GM04504 (cell line): ENCODE measurements at regions not wholly inside any gene's neighbourhood (a gene's known extent, or its start where the extent isn't known, plus 50 kb on each side); places are given as distances from the start of the nearest gene placed in this dataset.

Experiments
- DNase-seq: peaks from one replicate; pipeline ENCODE4 v3.0.0-alpha.2; 2012; ENCODE audit warnings: low read depth

DNA sequence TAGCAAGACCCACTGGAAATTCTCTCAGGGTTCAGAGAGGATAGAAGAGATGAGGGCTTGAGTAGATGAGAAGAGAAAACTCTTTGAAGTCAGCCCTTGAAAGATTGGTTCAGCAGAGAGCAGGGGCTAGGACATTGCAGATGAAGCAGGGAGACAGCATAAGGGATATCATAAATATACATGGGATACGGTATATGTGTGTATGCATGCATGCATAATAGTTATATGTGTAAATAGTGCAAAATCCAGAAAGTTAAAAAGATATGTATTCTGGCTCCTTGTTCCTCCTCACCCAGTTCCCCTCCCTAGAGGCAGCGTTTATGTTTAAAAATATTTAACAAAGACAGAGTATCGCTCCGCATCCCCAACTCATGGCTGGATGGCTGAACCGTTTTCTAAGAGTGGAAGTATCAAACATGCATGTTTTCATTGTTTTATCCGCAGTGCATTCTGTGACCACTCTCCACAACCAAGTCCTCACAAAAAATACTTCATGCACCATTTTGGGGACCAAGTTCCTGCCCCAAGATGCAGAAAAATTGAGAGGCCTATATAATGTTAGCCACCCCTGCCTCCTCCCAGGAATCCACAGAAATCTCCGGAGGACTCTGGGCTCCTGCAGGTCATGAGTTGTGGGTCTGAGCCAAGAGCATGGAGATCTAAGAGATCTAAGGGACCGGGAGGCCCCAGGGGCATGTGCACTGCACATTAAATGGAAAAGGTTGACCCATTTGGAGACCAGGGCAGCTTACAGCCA, 119.5 kb downstream of the MTX3 start:
- DNase-seq: no peak

- no peak for DNase-seq
Observed at GRCh38 chr5:79868163-79868670, 122.8 kb downstream of the MTX3 start.

- no peak for DNase-seq
Observed at GRCh38 chr5:79865579-79865978, 125.5 kb downstream of the MTX3 start.

GRCh38 chr5:79864364-79864763, 126.7 kb downstream of the MTX3 start:
- no peak for DNase-seq

DNA sequence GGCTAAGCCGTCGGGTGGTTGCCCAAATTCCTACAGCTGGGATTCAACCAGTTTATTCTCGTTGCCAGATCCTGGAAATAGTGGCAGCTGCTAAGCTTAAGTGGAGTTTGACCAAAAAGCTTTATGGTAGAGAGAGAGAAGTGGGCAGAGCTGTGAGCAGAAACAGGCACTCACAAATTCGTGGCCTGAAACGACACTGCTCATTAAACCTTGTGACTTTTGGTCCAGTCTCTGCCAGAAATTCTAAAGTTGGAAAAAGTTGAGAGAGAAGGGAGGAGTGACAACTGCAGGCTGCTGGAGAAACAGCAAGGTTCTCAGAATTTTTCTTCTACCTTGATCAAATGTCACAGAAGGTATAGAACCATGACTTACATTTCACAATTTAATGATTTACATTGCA, 131.5 kb downstream of the MTX3 start:
- no peak for DNase-seq

- DNase-seq: no peak
Observed at GRCh38 chr5:79858410-79858723, 132.7 kb downstream of the MTX3 start.

- peak; percentile 34 for DNase-seq
Observed at GRCh38 chr5:79857714-79858409, 133.2 kb downstream of the MTX3 start.

DNA sequence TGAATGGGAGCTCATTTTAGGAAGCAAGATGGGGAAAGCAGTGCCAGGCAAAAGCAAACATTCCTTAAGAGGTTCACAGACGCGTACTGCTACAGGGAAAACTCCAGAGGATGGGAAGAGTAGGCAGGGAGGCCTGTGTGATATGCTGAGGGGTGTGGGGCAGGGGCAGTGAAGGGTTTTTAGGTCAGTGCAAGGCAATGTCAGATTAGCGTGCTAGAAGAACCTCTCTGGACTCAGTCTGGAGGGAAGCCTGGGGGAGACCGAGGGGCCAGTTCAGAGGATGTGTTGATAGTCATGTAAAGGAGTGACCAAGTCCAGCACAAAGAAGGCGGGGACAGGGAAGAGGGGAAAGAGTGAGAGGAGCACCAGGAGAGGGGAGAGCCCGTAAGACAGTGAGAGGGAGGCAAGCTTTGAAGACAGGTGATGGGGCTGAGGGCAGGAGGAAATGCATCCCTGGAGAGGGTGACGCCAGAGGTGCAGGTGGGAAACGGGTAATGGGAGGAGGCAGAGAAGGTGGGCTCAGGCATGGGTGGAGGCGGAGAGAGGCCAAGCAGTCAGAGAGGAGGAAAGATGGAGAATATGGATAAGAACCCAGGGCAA, 134.5 kb downstream of the MTX3 start:
- no peak for DNase-seq

DNA sequence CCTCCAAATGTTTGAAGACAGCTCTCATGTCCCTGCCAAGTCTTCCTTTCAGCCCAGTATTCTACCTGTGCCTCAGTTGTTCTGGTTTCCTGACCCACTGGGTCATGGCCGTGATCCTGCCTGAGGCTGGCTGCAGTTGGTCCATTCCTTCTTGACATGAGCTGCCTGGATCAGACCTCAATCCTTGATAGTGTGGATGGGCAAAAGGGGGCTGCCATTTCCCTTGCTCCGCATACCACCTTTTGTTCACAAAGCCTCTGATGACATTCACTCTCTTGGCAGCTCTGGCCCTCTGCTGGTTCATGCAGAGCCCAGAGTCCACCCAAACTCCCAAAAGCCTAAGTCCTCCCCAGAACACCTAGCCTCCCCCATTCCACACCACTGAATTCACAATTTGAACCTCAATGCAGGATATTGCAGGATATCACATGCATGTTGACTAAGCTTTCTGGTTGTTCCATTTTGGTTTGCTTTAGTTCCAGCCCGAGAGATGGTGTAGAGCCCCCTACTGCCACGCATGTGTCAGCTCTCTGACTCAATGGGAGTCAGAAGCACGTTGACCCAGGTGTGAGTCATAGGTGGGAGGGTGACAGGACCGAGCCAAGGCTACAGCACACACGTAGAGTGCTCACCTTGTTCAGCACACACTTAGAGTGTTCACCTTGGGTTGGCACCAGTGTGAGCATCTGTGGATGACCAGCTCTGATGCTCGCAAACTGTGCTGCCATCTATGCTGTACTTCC, 137.2 kb downstream of the MTX3 start:
- DNase-seq: no peak

DNA sequence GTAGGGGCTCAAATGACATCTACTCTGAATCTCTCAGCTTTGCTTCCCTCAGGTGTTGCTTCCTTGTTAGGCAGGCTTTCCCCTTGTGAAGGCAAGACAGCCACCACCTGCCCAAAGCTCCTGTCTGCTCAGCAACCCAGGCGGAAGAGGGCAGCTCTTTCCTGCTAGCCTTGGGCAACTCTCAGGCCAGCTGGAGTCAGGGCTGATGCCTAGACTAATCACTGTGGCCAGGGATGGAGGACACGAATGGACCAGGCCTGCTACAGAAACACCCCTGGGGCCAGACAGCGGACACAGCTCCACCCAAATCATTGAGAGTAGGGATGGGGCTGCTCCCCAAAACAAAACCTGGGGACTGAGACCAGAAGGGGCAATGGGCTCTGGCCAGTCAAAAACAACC, 138.0 kb downstream of the MTX3 start:
- no peak for DNase-seq

DNA sequence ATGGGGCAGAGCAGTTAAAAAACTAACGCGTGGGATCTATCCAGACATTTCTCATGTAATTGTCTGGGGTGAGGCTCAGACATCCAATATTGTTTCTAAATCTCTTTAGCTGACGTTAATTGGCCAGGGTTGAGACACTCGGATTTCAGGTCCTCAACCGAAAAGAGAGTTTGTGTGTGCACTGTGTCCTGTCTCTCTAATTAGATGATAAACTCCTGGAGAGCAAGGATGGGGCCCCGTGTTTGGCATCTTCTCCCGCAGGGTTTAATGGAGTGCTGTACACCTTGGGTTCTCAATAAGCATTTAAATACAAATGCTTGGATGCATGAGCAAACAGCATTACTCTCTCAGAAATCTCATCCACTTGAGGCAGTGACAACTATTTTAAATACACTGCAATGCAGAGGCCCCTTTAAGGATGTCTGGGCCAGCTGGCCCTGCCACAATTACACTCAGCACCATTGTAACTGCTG, 139.6 kb downstream of the MTX3 start:
- no peak for DNase-seq

GRCh38 chr5:79850941-79851340, 140.1 kb downstream of the MTX3 start:
- DNase-seq: no peak

- DNase-seq: peak; percentile 77
Observed at GRCh38 chr5:79850316-79850822, 140.7 kb downstream of the MTX3 start.

DNA sequence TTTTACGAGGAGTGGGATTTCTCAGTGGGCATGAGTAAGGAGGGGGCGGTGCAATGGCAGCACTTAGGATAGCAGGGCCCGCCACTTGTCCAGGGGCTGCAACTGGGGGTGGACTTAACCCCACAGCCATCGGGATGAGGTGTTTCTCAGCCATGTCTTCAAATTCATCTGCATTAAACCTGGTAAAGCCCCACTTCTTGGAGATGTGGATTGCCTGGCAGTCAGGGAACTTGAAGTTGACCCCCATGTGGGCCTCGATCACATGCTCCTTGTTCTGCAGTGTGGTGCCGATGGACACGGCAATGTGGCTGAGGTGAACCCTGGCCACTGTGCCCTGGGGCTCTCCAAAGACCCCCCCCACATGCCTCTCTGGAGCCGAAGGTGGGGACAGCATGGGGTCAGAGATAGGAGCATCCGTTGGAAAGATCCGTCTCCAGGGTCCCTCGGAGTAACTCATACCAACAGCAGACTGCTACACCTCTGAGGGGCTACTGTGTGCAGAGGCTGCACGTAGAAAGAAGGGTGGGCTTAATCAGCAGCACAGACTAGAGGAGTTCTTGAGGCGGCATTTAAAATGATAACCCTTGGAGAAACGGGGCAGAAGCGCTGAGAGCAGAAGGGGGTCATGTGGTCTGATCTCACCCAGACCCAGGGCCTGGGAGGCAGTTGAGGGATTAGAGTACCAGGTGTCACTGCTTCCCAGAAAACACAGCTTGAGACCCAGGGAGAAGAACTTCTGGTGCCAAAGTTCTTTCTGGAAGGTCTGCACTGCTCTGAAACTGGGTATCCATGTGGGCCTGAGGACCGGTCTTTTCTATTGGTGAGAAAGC, 141.4 kb downstream of the MTX3 start:
- no peak for DNase-seq
